HepG2 (cell line): ENCODE measurements at regions not wholly inside any gene's neighbourhood (a gene's known extent, or its start where the extent isn't known, plus 50 kb on each side); places are given as distances from the start of the nearest gene placed in this dataset.

Experiments
- ARNT2 ChIP-seq: sonication (generic); formaldehyde crosslinking; IDR thresholded peaks from 2 replicates; pipeline ENCODE4 v1.8.0; 2022; ENCODE audit warnings: mild to moderate bottlenecking, low read depth, missing genetic modification reagents, moderate library complexity
- FLYWCH1 ChIP-seq: sonication (generic); formaldehyde crosslinking; IDR thresholded peaks from 2 replicates; pipeline ENCODE4 v1.8.1; 2023; ENCODE audit warnings: mild to moderate bottlenecking, missing genetic modification reagents
- FOXJ3 ChIP-seq: sonication (generic); formaldehyde crosslinking; IDR thresholded peaks from 2 replicates; pipeline ENCODE4 v1.4.0; 2020; ENCODE audit warnings: missing genetic modification reagents, mild to moderate bottlenecking, borderline replicate concordance
- KAT7 ChIP-seq: IDR thresholded peaks from 2 replicates; pipeline ENCODE4 v1.6.1; 2018; ENCODE audit warnings: borderline replicate concordance, missing compliant biosample characterization
- MYC ChIP-seq: sonication (generic); formaldehyde crosslinking; IDR thresholded peaks from 2 replicates; pipeline ENCODE4 v1.9.0; 2021; ENCODE audit warnings: missing genetic modification reagents, borderline replicate concordance
- MZF1 ChIP-seq: sonication (generic); formaldehyde crosslinking; IDR thresholded peaks from 2 replicates; pipeline ENCODE4 v1.8.1; 2023; ENCODE audit warnings: mild to moderate bottlenecking, missing genetic modification reagents, borderline replicate concordance
- NAIF1 ChIP-seq: sonication (generic); formaldehyde crosslinking; IDR thresholded peaks from 2 replicates; pipeline ENCODE4 v1.5.0; 2020; ENCODE audit warnings: mild to moderate bottlenecking, missing genetic modification reagents, borderline replicate concordance
- NFIB ChIP-seq: sonication (generic); formaldehyde crosslinking; IDR thresholded peaks from 2 replicates; pipeline ENCODE4 v1.9.0; 2021; ENCODE audit warnings: missing genetic modification reagents, mild to moderate bottlenecking, borderline replicate concordance
- NPAS2 ChIP-seq: sonication (generic); formaldehyde crosslinking; IDR thresholded peaks from 2 replicates; pipeline ENCODE4 v1.8.0; 2022; ENCODE audit warnings: mild to moderate bottlenecking, missing genetic modification reagents, borderline replicate concordance
- REXO4 ChIP-seq: sonication (generic); formaldehyde crosslinking; IDR thresholded peaks from 2 replicates; pipeline ENCODE4 v1.8.0; 2022; ENCODE audit warnings: missing genetic modification reagents, mild to moderate bottlenecking, borderline replicate concordance
- RNF2 ChIP-seq: fragments of 450-650 bp; conservative IDR thresholded peaks from 2 replicates; pipeline ENCODE4 v1.6.1; 2016; ENCODE audit warnings: low read depth
- RORA ChIP-seq: sonication (generic); formaldehyde crosslinking; IDR thresholded peaks from 2 replicates; pipeline ENCODE4 v1.5.0; 2020; ENCODE audit warnings: mild to moderate bottlenecking, missing genetic modification reagents, moderate library complexity
- SIN3B ChIP-seq: fragments of 150-350 bp; IDR thresholded peaks from 2 replicates; pipeline ENCODE4 v1.6.1; 2014; ENCODE audit warnings: low read length
- USF2 ChIP-seq, 2 experiments: sonication (generic) in 1 of 2; formaldehyde crosslinking in 1 of 2; IDR thresholded peaks; 2 replicates each; pipeline versions ENCODE4 v1.5.1 to v1.6.1; 2011 to 2020; ENCODE audit warnings: borderline replicate concordance in 1 of 2, low read depth in 1 of 2, low read length in 1 of 2, mild to moderate bottlenecking in 1 of 2, missing genetic modification reagents in 1 of 2, moderate library complexity in 1 of 2
- ZBTB2 ChIP-seq: sonication (generic); formaldehyde crosslinking; IDR thresholded peaks from 2 replicates; pipeline ENCODE4 v1.8.0; 2022; ENCODE audit warnings: low read depth, missing genetic modification reagents
- ZC3H4 ChIP-seq: sonication (generic); formaldehyde crosslinking; IDR thresholded peaks from 2 replicates; pipeline ENCODE4 v1.4.0; 2020; ENCODE audit warnings: missing genetic modification reagents, borderline replicate concordance
- ZGPAT ChIP-seq: IDR thresholded peaks from 2 replicates; pipeline ENCODE4 v1.6.1; 2016; ENCODE audit warnings: mild to moderate bottlenecking
- ZNF292 ChIP-seq: sonication (generic); formaldehyde crosslinking; IDR thresholded peaks from 2 replicates; pipeline ENCODE4 v1.8.1; 2022; ENCODE audit warnings: mild to moderate bottlenecking, low read depth, missing genetic modification reagents, borderline replicate concordance
- ZNF570 ChIP-seq: sonication (generic); formaldehyde crosslinking; IDR thresholded peaks from 2 replicates; pipeline ENCODE4 v1.4.0; 2020; ENCODE audit warnings: mild to moderate bottlenecking, missing genetic modification reagents, borderline replicate concordance
- ZXDC ChIP-seq: sonication (generic); formaldehyde crosslinking; IDR thresholded peaks from 2 replicates; pipeline ENCODE4 v1.5.0; 2020; ENCODE audit warnings: mild to moderate bottlenecking, missing genetic modification reagents

- TF ChIP-seq ZC3H4 (CRISPR knock-in tag) (no peak), MYC (CRISPR knock-in tag) (peak; percentile 58; the same call in 1 of the 2 replicates), ZNF292 (peak; percentile 75), KAT7 (CRISPR knock-in tag) (no peak), FLYWCH1 (CRISPR knock-in tag) (no peak), RNF2 (no peak), RORA (CRISPR knock-in tag) (no peak), ZGPAT (no peak), FOXJ3 (no peak), ARNT2 (CRISPR knock-in tag) (peak; percentile 59; the same call in 1 of the 2 replicates), NPAS2 (CRISPR knock-in tag) (no peak), ZBTB2 (no peak), MZF1 (CRISPR knock-in tag) (no peak), REXO4 (no peak), NAIF1 (CRISPR knock-in tag) (no peak), ZNF570 (no peak), USF2 (IDR thresholded peaks at IDR 0.05; ENCODE audit: low read depth, low read length) (no peak), USF2 (CRISPR knock-in tag; IDR thresholded peaks at IDR 0.05; ENCODE audit: borderline replicate concordance) (no peak), SIN3B (peak; percentile 84), NFIB (CRISPR knock-in tag) (no peak), ZXDC (CRISPR knock-in tag) (no peak)
Observed at GRCh38 chr7:65269150-65269856, 104.4 kb upstream of the ZNF92 start (continued).
